Neural progenitor cell (in vitro differentiated cells): ENCODE measurements at regions not wholly inside any gene's neighbourhood (a gene's known extent, or its start where the extent isn't known, plus 50 kb on each side); places are given as distances from the start of the nearest gene placed in this dataset.

ENCODE experiments used
- DNase-seq: peaks from one replicate; pipeline ENCODE4 v3.0.0-alpha.2; 2016; ENCODE audit warnings: low spot score
- H2AFZ ChIP-seq: fragments of 200-600 bp; sonication (generic); replicated peaks from 2 replicates; pipeline ENCODE4 v1.6.1; 2016; ENCODE audit warnings: antibody characterized with exemption
- H3F3A ChIP-seq: fragments of 200-600 bp; sonication (generic); 2 replicates; pipeline ENCODE4 v1.6.1; 2016; ENCODE audit warnings: antibody characterized with exemption, low read depth
- H3K27ac ChIP-seq: fragments of 200-600 bp; sonication (generic); 2 replicates; pipeline ENCODE4 v1.5.1; 2016; ENCODE audit warnings: mild to moderate bottlenecking
- H3K27me3 ChIP-seq: fragments of 200-600 bp; sonication (generic); 2 replicates; pipeline ENCODE4 v1.6.1; 2016; ENCODE audit warnings: mild to moderate bottlenecking, moderate library complexity
- H3K36me3 ChIP-seq: fragments of 200-600 bp; sonication (generic); 2 replicates; pipeline ENCODE4 v1.5.1; 2016
- H3K4me1 ChIP-seq: fragments of 200-600 bp; sonication (generic); 2 replicates; pipeline ENCODE4 v1.6.1; 2016; ENCODE audit warnings: mixed run types
- H3K4me2 ChIP-seq: fragments of 200-600 bp; sonication (generic); 2 replicates; pipeline ENCODE4 v1.6.1; 2016
- H3K4me3 ChIP-seq: fragments of 200-600 bp; sonication (generic); 2 replicates; pipeline ENCODE4 v1.5.1; 2016
- H3K79me2 ChIP-seq: fragments of 200-600 bp; sonication (generic); 2 replicates; pipeline ENCODE4 v1.6.1; 2016; ENCODE audit warnings: low read depth
- H3K9ac ChIP-seq: fragments of 200-600 bp; sonication (generic); 2 replicates; pipeline ENCODE4 v1.6.1; 2016
- H3K9me3 ChIP-seq: fragments of 200-600 bp; sonication (generic); 2 replicates; pipeline ENCODE4 v1.5.1; 2016; ENCODE audit warnings: low read depth
- H4K20me1 ChIP-seq: fragments of 200-600 bp; sonication (generic); 2 replicates; pipeline ENCODE4 v1.6.1; 2016; ENCODE audit warnings: low read depth
- H3K27ac Mint-ChIP-seq: 3 replicates; pipeline ENCODE4 v1.8.0; 2021; ENCODE audit warnings: mixed read lengths
- H3K27me3 Mint-ChIP-seq: 2 replicates; pipeline ENCODE4 v1.8.0; 2022; ENCODE audit warnings: low read depth, mild to moderate bottlenecking, inconsistent platforms, moderate library complexity, mixed read lengths; ENCODE audit not compliant: insufficient read depth
- H3K36me3 Mint-ChIP-seq: 3 replicates; pipeline ENCODE4 v1.8.0; 2021; ENCODE audit warnings: mixed read lengths
- H3K4me1 Mint-ChIP-seq: 3 replicates; pipeline ENCODE4 v1.8.0; 2021; ENCODE audit warnings: mixed read lengths
- H3K4me3 Mint-ChIP-seq: 3 replicates; pipeline ENCODE4 v1.8.0; 2021; ENCODE audit warnings: mild to moderate bottlenecking, moderate library complexity, mixed read lengths
- H3K9me3 Mint-ChIP-seq: 3 replicates; pipeline ENCODE4 v1.8.0; 2020; ENCODE audit warnings: mixed read lengths
- EZH2 ChIP-seq: fragments of 200-600 bp; sonication (generic); IDR thresholded peaks from 2 replicates; pipeline ENCODE4 v1.6.1; 2017; ENCODE audit warnings: antibody characterized with exemption, mild to moderate bottlenecking, moderate library complexity
- EZH2phosphoT487 ChIP-seq: fragments of 200-600 bp; sonication (generic); IDR thresholded peaks from 2 replicates; pipeline ENCODE4 v1.6.1; 2017; ENCODE audit warnings: antibody characterized with exemption
- TF ChIP-seq, protein P1 (sequence below): fragments of 200-600 bp; sonication (generic); IDR thresholded peaks from 2 replicates; pipeline ENCODE4 v1.5.1; 2017; ENCODE audit warnings: antibody characterized with exemption, mild to moderate bottlenecking

GRCh38 chr14:104290058-104290667, 151.8 kb downstream of the KIF26A start:
- no peak overlapping the region for H3K4me3 ChIP-seq
- H3K36me3 ChIP-seq: no peaks in the 10 kb centered on the region
- H3K27me3 ChIP-seq: no peaks in the 10 kb centered on the region
- no peak overlapping the region for H3K4me2 ChIP-seq
- H3K4me3 Mint-ChIP-seq: peak overlapping the region; percentile 50
- H3K27me3 Mint-ChIP-seq: peaks cover 28% of the 10 kb centered on the region
- no peak overlapping the region for H2AFZ ChIP-seq
- H3K9me3 Mint-ChIP-seq: peaks cover 5% of the 10 kb centered on the region
- no peak for DNase-seq
- peak overlapping the region; percentile 60 for H3K27ac Mint-ChIP-seq
- H3K27ac ChIP-seq: no peak overlapping the region
- no peaks in the 10 kb centered on the region for H4K20me1 ChIP-seq
- TF ChIP-seq, protein P1, sequence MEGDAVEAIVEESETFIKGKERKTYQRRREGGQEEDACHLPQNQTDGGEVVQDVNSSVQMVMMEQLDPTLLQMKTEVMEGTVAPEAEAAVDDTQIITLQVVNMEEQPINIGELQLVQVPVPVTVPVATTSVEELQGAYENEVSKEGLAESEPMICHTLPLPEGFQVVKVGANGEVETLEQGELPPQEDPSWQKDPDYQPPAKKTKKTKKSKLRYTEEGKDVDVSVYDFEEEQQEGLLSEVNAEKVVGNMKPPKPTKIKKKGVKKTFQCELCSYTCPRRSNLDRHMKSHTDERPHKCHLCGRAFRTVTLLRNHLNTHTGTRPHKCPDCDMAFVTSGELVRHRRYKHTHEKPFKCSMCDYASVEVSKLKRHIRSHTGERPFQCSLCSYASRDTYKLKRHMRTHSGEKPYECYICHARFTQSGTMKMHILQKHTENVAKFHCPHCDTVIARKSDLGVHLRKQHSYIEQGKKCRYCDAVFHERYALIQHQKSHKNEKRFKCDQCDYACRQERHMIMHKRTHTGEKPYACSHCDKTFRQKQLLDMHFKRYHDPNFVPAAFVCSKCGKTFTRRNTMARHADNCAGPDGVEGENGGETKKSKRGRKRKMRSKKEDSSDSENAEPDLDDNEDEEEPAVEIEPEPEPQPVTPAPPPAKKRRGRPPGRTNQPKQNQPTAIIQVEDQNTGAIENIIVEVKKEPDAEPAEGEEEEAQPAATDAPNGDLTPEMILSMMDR: no peak
- TF ChIP-seq EZH2phosphoT487 (no peak), EZH2 (no peak)
- peaks cover 16% of the 10 kb centered on the region for H3F3A ChIP-seq
- no peak overlapping the region for H3K9ac ChIP-seq
- no peaks in the 10 kb centered on the region for H3K36me3 Mint-ChIP-seq
- no peaks in the 10 kb centered on the region for H3K79me2 ChIP-seq
- H3K9me3 ChIP-seq: no peaks in the 10 kb centered on the region
- peaks cover 47% of the 10 kb centered on the region for H3K4me1 Mint-ChIP-seq
- H3K4me1 ChIP-seq: peaks cover 16% of the 10 kb centered on the region

- Histone ChIP-seq H3K4me3 (no peak overlapping the region), H3K79me2 (no peaks in the 10 kb centered on the region), H3K27ac (no peak overlapping the region), H3K36me3 (no peaks in the 10 kb centered on the region), H3F3A (peaks cover 16% of the 10 kb centered on the region), H3K4me1 (peaks cover 16% of the 10 kb centered on the region), H4K20me1 (no peaks in the 10 kb centered on the region), H3K27me3 (no peaks in the 10 kb centered on the region), H3K4me2 (no peak overlapping the region), H3K9me3 (no peaks in the 10 kb centered on the region), H3K9ac (no peak overlapping the region), H2AFZ (no peak overlapping the region)
- Mint-ChIP-seq H3K4me3 (peak overlapping the region; percentile 50), H3K27me3 (peaks cover 29% of the 10 kb centered on the region), H3K9me3 (peaks cover 5% of the 10 kb centered on the region), H3K27ac (no peak overlapping the region), H3K4me1 (peaks cover 49% of the 10 kb centered on the region), H3K36me3 (no peaks in the 10 kb centered on the region)
- no peak for DNase-seq
- no peak for TF ChIP-seq EZH2phosphoT487
- TF ChIP-seq EZH2: no peak
Observed at GRCh38 chr14:104290756-104291122, 152.4 kb downstream of the KIF26A start.

GRCh38 chr14:104291123-104292000, 153.0 kb downstream of the KIF26A start:
- H3K9me3 Mint-ChIP-seq: peaks cover 5% of the 10 kb centered on the region
- H3K4me3 ChIP-seq: peak overlapping the region; percentile 3
- H3K27me3 Mint-ChIP-seq: peaks cover 32% of the 10 kb centered on the region
- H3K79me2 ChIP-seq: no peaks in the 10 kb centered on the region
- TF ChIP-seq, protein P1: no peak
- H3K27ac ChIP-seq: no peak overlapping the region
- DNase-seq: peak; percentile 69
- no peaks in the 10 kb centered on the region for H3K27me3 ChIP-seq
- no peaks in the 10 kb centered on the region for H3K36me3 ChIP-seq
- peaks cover 53% of the 10 kb centered on the region for H3K4me1 Mint-ChIP-seq
- H3K9ac ChIP-seq: no peak overlapping the region
- no peaks in the 10 kb centered on the region for H3K9me3 ChIP-seq
- H2AFZ ChIP-seq: peak overlapping the region; percentile 92
- no peaks in the 10 kb centered on the region for H4K20me1 ChIP-seq
- H3K27ac Mint-ChIP-seq: no peak overlapping the region
- peaks cover 16% of the 10 kb centered on the region for H3F3A ChIP-seq
- peak overlapping the region; percentile 57 for H3K4me2 ChIP-seq
- no peak overlapping the region for H3K4me3 Mint-ChIP-seq
- peaks cover 16% of the 10 kb centered on the region for H3K4me1 ChIP-seq
- no peaks in the 10 kb centered on the region for H3K36me3 Mint-ChIP-seq
